ENCODE measurements at regions not wholly inside any gene's neighbourhood (a gene's known extent, or its start where the extent isn't known, plus 50 kb on each side); places are given as distances from the start of the nearest gene placed in this dataset.

GRCh38 chr6:73903155-73903554, 207.2 kb downstream of the CD109 start:
- DNase-seq = no peak

DNA sequence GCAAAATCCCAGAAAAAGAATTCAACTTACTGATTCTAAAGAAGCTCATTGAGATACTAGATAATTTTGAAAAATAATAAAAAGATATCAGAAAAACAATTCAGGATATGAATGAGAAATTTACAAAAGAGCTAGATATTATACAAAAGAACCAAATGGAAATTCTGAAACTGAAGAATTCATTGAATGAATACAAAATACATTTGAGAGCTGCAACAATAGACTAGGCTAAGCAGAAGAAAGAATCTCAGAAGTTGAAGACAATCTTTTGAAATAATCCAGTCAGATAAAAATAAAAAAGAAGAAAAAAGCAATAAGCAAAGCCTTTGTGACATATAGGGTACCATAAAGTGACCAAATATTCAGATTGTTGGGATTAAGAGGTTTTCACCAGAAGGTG, 206.0 kb downstream of the CD109 start:
- DNase-seq = no peak

GRCh38 chr6:73901311-73901710, 205.3 kb downstream of the CD109 start:
- DNase-seq = no peak

DNA sequence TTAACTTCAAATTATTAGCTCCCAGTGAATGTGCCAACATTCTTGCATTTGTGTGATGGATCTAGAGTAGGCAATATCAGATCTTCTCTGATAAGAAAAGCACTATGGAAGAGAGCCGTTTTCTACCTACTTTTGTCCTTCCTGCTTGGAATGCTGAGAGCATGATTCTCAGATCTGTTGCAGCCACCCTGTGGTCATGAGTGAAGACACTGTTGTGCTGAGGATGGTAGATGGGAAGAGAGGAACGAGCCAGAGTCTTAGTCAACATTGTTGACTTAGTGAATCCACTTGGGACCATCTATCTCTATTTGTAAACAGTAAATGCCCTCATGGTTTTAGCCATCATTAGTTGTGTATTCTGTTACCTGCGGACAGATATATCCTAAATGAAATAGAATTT, 202.6 kb downstream of the CD109 start:
- DNase-seq = no peak

GRCh38 chr6:73893696-73894095, 197.7 kb downstream of the CD109 start:
- no peak for DNase-seq

DNA sequence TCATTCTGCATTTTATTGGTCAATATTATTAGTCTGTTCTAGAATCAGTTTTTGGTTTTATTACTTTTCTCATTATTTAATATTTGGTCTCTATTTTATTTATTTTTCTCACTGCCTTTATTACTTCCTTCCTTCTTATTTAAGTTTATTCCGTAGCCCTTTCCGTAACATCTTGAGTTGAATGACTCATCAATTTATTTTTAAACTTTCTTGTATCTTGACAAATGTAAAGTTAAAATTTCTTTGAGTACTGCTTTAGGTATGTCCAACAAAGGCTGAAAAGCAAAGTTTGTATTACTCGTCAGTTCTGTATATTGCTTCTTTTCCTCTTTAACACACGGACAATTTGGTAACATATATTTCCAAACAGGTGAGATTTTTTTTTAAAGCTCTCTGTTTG, 192.0 kb downstream of the CD109 start:
- DNase-seq = no peak

- DNase-seq = no peak
These were observed 189.4 kb downstream of the CD109 start for GRCh38 chr6:73885393-73885792.

- no peak for DNase-seq
These were observed 188.5 kb downstream of the CD109 start for GRCh38 chr6:73884540-73884939.

DNA sequence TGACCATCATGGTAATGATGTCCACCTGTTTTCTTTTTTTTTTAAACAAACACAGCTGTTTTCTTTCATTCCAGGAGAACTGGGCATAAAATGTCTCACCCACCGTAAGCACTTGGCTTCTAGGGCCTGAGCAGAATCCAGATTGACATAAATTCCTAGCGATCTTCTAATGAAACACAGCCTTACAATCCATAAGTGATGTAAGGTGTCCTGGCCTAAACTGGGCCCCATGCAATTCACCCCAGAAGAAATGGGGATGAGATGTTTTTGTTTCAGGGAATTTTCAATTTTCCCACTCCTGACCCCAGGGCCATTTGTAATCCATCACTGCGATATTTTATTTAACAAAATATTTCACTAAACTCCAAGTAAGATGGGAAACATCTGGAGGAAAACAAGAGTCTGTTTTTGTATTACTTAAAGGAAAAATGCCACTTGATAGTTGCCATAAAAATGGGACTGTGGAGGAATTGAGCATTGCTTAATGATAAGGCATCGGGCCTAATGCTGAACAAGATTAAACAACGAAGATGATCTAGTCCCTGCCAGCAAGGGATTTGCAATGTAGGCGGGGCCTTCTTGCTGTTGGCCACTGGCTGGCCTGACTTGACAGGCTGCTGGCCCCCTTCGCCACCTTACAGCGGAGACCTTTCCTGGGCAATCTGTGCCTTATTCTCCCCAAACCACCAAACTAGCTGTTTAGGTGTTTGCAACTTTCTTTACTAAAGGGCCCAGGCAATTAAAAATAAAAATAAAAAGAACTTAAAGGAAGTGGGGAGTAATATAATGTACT, 183.7 kb downstream of the CD109 start:
- no peak for DNase-seq

- DNase-seq = no peak
These were observed 182.4 kb downstream of the CD109 start for GRCh38 chr6:73878403-73878802.
